ENCODE measurements at regions not wholly inside any gene's neighbourhood (a gene's known extent, or its start where the extent isn't known, plus 50 kb on each side); places are given as distances from the start of the nearest gene placed in this dataset.

- Histone ChIP-seq H3K79me2 (ENCODE audit: control insufficient read depth, low read length) (no peaks in the 10 kb centered on the region), H3F3A (ENCODE audit: control insufficient read depth, insufficient read depth) (no peaks in the 10 kb centered on the region)
- TF ChIP-seq EZH2phosphoT487 (IDR thresholded peaks at IDR 0.05; ENCODE audit: borderline replicate concordance, low read length) = no peak
- TF ChIP-seq CTCF (IDR thresholded peaks at IDR 0.05; ENCODE audit: low read depth, low read length, poor library complexity, severe bottlenecking) = no peak
Measured at GRCh38 chr7:54885285-54885684, 126.3 kb upstream of the SEC61G start.

DNA sequence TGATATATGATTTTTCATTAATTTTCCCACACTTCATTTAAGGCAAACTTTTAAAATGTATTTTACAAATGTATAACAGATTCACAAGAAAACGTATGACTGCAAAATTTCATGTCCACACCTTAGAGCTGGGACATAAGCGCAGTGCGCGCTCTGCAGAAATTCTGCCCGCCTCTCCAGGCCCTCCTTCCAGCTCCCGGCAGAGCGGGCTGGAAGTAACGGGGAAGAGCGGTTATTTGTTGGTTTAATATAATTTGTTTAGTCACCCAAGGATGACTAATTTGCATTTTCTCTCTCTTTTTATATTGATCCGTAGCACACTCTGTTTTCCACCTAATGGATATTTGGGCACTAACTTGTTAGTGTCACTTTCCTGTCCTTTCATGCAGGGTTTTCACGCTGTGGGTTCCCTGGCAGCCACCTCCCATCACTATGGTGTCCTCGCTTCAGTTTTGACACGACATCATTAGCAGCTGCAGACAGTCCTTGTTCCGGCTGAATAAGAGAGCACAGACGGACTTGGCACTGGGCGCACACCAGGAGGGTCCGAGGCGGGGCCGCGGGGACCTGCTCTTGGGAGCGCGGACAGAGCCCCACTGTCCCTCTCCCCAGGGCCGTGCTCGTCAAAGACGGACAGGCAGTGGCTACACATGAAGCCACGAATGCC lies 129.2 kb upstream of the SEC61G start:
- no peak for TF ChIP-seq CTCF (IDR thresholded peaks at IDR 0.05; ENCODE audit: low read depth, low read length, poor library complexity, severe bottlenecking)
- TF ChIP-seq EZH2phosphoT487 (IDR thresholded peaks at IDR 0.05; ENCODE audit: borderline replicate concordance, low read length) = no peak
- Histone ChIP-seq H3K79me2 (ENCODE audit: control insufficient read depth, low read length) (no peaks in the 10 kb centered on the region), H3K4me1 (ENCODE audit: control insufficient read depth, low read length) (no peaks in the 10 kb centered on the region), H3K4me3 (ENCODE audit: low read length) (no peak overlapping the region), H3K9me2 (replicated peaks; ENCODE audit: control insufficient read depth, low read length) (no peaks in the 10 kb centered on the region), H3F3A (ENCODE audit: control insufficient read depth, insufficient read depth) (no peaks in the 10 kb centered on the region), H3K9me3 (ENCODE audit: control insufficient read depth, insufficient read depth, low read length) (no peaks in the 10 kb centered on the region), H3K4me2 (ENCODE audit: low read length) (no peak overlapping the region), H3K27me3 (ENCODE audit: control insufficient read depth, low read length) (no peaks in the 10 kb centered on the region), H4K20me1 (ENCODE audit: control insufficient read depth, insufficient read depth, low read depth, low read length) (no peaks in the 10 kb centered on the region), H3K27ac (ENCODE audit: low read depth, low read length) (no peak overlapping the region), H3K36me3 (ENCODE audit: control insufficient read depth, low read length) (no peaks in the 10 kb centered on the region)

More at GRCh38 chr7:54885285-54885684, 126.3 kb upstream of the SEC61G start:
- H3K9me2 ChIP-seq (replicated peaks; ENCODE audit: control insufficient read depth, low read length) = no peaks in the 10 kb centered on the region
- no peak overlapping the region for H3K4me3 ChIP-seq (ENCODE audit: low read length)
- no peak overlapping the region for H3K4me2 ChIP-seq (ENCODE audit: low read length)
- H3K36me3 ChIP-seq (ENCODE audit: control insufficient read depth, low read length) = no peaks in the 10 kb centered on the region
- no peaks in the 10 kb centered on the region for H3K27me3 ChIP-seq (ENCODE audit: control insufficient read depth, low read length)
- no peak overlapping the region for H3K27ac ChIP-seq (ENCODE audit: low read depth, low read length)
- H3K9me3 ChIP-seq (ENCODE audit: control insufficient read depth, insufficient read depth, low read length) = no peaks in the 10 kb centered on the region
- no peaks in the 10 kb centered on the region for H4K20me1 ChIP-seq (ENCODE audit: control insufficient read depth, insufficient read depth, low read depth, low read length)
- H3K4me1 ChIP-seq (ENCODE audit: control insufficient read depth, low read length) = no peaks in the 10 kb centered on the region

DNA sequence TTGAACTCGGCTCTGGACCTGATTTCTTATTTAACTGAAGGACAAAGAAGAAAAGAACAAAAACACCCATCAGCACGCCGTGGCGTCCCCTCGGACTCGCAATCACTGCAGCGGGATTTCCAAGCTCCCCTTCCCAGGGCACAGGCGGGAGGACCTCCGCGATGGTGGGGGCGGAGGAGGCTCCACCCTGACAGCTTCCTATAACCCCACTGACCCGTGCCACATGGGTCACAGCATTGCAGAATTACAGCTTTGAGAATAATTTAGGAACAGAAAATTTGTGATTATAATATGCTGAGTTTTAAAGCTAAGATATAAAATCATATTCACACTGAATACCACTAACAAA lies 129.7 kb upstream of the SEC61G start:
- Histone ChIP-seq H3K36me3 (ENCODE audit: control insufficient read depth, low read length) (no peaks in the 10 kb centered on the region), H3K27ac (ENCODE audit: low read depth, low read length) (no peak overlapping the region), H4K20me1 (ENCODE audit: control insufficient read depth, insufficient read depth, low read depth, low read length) (no peaks in the 10 kb centered on the region), H3F3A (ENCODE audit: control insufficient read depth, insufficient read depth) (no peaks in the 10 kb centered on the region), H3K4me1 (ENCODE audit: control insufficient read depth, low read length) (no peaks in the 10 kb centered on the region), H3K9me2 (replicated peaks; ENCODE audit: control insufficient read depth, low read length) (no peaks in the 10 kb centered on the region), H3K27me3 (ENCODE audit: control insufficient read depth, low read length) (no peaks in the 10 kb centered on the region), H3K79me2 (ENCODE audit: control insufficient read depth, low read length) (no peaks in the 10 kb centered on the region), H3K4me2 (ENCODE audit: low read length) (no peak overlapping the region), H3K4me3 (ENCODE audit: low read length) (no peak overlapping the region), H3K9me3 (ENCODE audit: control insufficient read depth, insufficient read depth, low read length) (no peaks in the 10 kb centered on the region)
- TF ChIP-seq CTCF (IDR thresholded peaks at IDR 0.05; ENCODE audit: low read depth, low read length, poor library complexity, severe bottlenecking) (no peak), EZH2phosphoT487 (IDR thresholded peaks at IDR 0.05; ENCODE audit: borderline replicate concordance, low read length) (no peak)
